ENCODE measurements at regions not wholly inside any gene's neighbourhood (a gene's known extent, or its start where the extent isn't known, plus 50 kb on each side); places are given as distances from the start of the nearest gene placed in this dataset.

DNA sequence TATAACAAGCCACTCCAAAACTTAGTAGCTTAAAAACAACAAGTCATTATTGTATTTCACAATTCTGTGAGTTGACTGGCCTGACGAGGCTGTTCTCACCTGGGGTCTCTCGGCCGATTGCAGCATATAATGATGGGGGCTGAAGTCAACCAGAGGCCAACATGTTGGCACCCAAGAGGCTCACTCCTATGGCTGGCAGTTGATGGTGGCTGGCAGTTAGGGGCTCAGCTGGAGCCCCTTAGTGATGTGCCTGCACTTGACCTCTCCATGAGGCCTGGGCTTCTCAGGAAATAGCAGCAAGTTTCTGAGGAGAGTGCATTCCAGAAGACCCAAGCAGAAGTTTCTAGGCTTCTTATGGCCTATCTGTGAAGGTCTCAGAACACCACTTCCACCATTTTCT, 459.4 kb downstream of the NPHP4 start:
- DNase-seq (ENCODE audit: low read depth) = no peak
- TF ChIP-seq, protein P1, sequence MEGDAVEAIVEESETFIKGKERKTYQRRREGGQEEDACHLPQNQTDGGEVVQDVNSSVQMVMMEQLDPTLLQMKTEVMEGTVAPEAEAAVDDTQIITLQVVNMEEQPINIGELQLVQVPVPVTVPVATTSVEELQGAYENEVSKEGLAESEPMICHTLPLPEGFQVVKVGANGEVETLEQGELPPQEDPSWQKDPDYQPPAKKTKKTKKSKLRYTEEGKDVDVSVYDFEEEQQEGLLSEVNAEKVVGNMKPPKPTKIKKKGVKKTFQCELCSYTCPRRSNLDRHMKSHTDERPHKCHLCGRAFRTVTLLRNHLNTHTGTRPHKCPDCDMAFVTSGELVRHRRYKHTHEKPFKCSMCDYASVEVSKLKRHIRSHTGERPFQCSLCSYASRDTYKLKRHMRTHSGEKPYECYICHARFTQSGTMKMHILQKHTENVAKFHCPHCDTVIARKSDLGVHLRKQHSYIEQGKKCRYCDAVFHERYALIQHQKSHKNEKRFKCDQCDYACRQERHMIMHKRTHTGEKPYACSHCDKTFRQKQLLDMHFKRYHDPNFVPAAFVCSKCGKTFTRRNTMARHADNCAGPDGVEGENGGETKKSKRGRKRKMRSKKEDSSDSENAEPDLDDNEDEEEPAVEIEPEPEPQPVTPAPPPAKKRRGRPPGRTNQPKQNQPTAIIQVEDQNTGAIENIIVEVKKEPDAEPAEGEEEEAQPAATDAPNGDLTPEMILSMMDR (conservative IDR thresholded peaks at IDR 0.05; ENCODE audit: low read length) = no peak

DNA sequence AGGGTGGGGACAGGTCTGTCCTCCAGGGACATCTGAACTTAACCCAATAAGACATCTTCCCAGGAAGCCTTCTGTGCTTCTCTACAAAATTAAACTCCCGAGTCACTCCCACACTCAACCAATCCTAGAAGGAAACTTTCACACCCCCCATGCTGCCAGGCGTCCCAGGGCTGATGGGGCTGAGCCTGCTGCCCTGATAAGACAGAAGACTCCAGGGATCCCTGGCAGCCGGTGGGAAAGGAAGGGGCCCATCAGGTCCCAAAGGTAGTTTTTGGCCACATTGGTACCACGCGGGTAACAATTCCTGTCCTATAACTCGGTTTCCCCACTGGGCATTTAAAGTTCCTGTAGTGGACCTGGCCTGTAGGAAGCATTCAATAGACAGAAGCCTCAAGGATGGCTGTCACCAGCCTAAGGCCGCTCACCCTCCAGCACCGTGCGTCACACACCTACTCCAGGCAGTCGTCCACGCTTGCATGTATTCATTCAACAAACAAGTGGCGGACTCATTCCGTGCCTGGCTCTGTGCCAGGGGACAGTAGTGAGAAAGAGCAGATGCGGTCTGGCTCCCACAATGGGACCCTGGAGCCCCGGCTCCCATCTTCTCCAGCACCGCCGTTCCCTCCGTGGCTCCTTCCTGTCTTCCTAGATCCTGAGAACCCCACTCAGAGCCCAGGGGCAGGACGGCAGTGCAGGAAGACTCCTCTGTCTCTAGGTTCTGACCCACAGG, 465.2 kb downstream of the NPHP4 start:
- DNase-seq (ENCODE audit: low read depth) = no peak
- H3K4me3 ChIP-seq (ENCODE audit: low read length) = no peak overlapping the region
- TF ChIP-seq, protein P1 (conservative IDR thresholded peaks at IDR 0.05; ENCODE audit: low read length) = no peak

More for the DNA sequence above, 459.4 kb downstream of the NPHP4 start:
- H3K4me3 ChIP-seq (ENCODE audit: low read length) = no peak overlapping the region

DNA sequence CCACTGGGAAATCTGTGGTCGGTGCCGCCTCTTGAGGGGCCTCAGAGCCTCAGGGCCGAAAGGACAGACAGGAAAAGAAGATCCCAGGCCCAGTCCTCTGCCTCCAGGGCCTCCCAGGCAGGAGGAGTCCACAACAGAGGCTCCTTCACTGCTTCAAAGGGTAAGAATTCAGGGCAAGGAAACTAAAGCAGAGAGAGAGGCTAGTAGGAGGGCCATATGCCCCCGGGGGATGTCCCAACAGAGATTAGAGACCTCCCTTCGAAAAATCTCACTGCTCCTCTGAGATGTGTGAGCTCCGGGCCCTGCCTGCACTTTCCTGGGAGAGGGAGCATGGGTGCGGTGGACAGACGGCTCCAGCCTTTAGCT, 465.9 kb downstream of the NPHP4 start:
- DNase-seq (ENCODE audit: low read depth) = no peak
- TF ChIP-seq, protein P1 (conservative IDR thresholded peaks at IDR 0.05; ENCODE audit: low read length) = no peak

DNA sequence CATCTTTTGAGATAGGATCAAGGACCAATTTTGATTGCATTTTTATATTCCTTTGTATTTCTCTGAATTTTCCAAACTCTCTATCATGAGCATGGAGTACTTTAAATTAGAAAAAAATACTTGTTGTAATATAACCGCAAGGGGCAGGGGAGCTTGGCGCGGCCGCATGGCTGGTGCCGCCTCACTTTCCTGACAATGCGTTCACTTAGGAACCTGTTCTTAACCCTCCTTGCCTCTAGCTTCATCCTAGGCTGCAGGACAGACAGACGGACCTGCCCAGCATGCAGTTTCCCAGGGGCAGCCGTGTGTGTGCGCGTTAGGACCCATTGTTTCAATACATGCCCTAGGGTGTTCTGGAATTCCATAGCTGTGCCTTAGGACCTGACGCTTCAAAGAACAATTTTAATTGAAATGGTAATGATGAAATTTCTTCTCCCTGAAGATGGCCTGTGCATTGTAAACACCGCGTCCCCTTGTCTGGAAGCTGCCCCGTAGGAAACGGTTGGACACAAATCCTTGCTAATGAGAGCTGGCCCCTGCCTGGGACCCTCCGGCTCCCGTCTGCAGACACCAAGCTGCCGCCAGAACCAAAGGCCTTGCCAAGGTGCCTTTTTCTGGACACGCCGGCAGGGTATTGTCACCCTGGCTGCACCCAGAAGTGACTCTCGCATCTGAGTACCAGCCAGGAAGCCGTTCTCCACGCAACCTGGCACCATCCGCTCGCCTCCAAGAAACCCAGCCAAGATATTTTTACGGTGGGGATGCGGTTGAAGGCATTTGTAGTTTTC, 466.4 kb downstream of the NPHP4 start:
- TF ChIP-seq, protein P1 (conservative IDR thresholded peaks at IDR 0.05; ENCODE audit: low read length) = no peak
- no peak for DNase-seq (ENCODE audit: low read depth)

More for the DNA sequence above, 465.9 kb downstream of the NPHP4 start:
- no peak overlapping the region for H3K4me3 ChIP-seq (ENCODE audit: low read length)

DNA sequence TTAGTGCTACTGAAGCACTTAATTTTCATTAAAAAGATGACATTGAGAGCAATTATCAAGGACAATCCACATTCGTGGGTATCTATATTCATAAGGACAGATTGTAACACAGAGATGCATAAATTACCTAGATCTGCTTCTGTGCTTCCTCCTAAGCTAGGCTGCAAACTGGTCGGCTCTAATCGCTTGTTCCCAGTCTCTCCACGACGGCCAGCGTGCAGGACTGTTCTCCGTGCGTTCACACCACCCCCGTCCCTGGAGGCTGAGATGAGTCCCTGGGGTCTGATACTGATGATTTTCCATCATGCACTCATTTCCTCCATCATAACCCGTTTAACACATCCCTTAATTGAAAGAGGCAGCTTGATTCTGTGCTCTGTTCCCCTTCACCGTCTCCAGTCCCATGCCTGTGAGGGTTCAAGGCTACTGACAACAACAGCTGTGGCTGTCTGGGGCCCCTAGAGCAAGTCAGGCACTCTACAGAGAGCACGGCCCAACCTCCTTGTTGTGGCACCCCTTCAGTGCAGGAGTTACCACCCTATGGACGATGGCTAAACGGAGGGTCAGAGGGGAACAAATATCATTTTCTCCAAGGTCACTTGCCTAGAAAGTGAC, 469.6 kb downstream of the NPHP4 start:
- no peak for DNase-seq (ENCODE audit: low read depth)
- TF ChIP-seq, protein P1 (conservative IDR thresholded peaks at IDR 0.05; ENCODE audit: low read length) = no peak
- no peak overlapping the region for H3K4me3 ChIP-seq (ENCODE audit: low read length)

More for the DNA sequence above, 466.4 kb downstream of the NPHP4 start:
- no peak overlapping the region for H3K4me3 ChIP-seq (ENCODE audit: low read length)

DNA sequence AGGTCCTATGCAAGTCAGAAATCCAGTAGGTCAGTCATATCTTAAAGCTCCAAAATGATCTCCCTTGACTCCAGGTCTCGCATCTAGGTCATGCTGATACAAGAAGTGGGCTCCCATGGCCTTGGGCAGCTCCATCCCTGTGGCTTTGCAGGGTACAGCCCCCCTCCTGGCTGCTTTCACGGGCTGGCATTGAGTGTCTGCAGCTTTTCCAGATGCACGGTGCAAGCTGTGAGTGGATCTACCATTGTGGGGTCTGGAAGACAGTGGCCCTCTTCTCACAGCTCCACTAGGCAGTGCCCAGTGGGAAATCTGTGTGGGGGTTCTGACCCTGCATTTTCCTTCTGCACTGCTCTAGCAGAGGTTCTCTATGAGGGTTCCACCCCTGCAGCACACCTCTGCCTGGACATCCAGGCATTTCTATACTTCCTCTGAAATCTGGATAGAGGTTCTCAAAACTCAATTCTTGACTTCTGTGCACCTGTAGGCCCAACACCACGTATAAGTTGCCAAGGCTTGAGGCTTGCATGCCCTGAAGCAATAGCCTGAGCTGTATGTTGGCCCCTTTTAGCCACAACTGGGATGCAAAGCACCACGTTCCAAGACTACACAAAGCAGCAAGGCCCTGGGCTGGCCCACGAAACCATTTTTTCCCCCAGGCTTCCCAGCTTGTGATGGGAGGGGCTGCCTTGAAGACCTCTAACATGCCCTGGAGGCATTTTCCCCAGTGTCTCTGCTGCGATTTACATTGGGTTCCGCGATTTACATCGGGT, 472.7 kb downstream of the NPHP4 start:
- H3K4me3 ChIP-seq (ENCODE audit: low read length) = no peak overlapping the region
- DNase-seq (ENCODE audit: low read depth) = no peak
- TF ChIP-seq, protein P1 (conservative IDR thresholded peaks at IDR 0.05; ENCODE audit: low read length) = no peak
